Duodenal mucosa (tissue), 2 donors: ENCODE measurements at regions not wholly inside any gene's neighbourhood (a gene's known extent, or its start where the extent isn't known, plus 50 kb on each side); places are given as distances from the start of the nearest gene placed in this dataset.

Experiments used
- H3K27ac ChIP-seq: one replicate; pipeline ENCODE4 v1.7.0; 2013; ENCODE audit warnings: low read depth, low read length
- H3K27me3 ChIP-seq, 2 donors: one replicate each; pipeline ENCODE4 v1.7.0; 2013; ENCODE audit warnings: low read length in 2 of 2, control low read depth in 1 of 2; ENCODE audit not compliant: insufficient read depth in 2 of 2, control insufficient read depth in 1 of 2
- H3K36me3 ChIP-seq, 2 donors: one replicate each; pipeline ENCODE4 v1.7.0; 2013; ENCODE audit warnings: low read length in 2 of 2, control low read depth in 1 of 2; ENCODE audit not compliant: insufficient read depth in 2 of 2, control insufficient read depth in 1 of 2
- H3K4me1 ChIP-seq, 2 donors: one replicate each; pipeline ENCODE4 v1.7.0; 2013; ENCODE audit warnings: low read length in 2 of 2, control low read depth in 1 of 2; ENCODE audit not compliant: insufficient read depth in 2 of 2, control insufficient read depth in 1 of 2
- H3K4me3 ChIP-seq, 2 donors: one replicate each; pipeline ENCODE4 v1.7.0; 2013; ENCODE audit warnings: low read length in 2 of 2, low read depth in 1 of 2
- H3K9ac ChIP-seq, 2 donors: one replicate each; pipeline ENCODE4 v1.7.0; 2013; ENCODE audit warnings: low read length in 2 of 2, low read depth in 1 of 2
- H3K9me3 ChIP-seq, 2 donors: one replicate each; pipeline ENCODE4 v1.7.0; 2013; ENCODE audit warnings: low read length in 2 of 2, control low read depth in 1 of 2; ENCODE audit not compliant: control insufficient read depth in 1 of 2

DNA sequence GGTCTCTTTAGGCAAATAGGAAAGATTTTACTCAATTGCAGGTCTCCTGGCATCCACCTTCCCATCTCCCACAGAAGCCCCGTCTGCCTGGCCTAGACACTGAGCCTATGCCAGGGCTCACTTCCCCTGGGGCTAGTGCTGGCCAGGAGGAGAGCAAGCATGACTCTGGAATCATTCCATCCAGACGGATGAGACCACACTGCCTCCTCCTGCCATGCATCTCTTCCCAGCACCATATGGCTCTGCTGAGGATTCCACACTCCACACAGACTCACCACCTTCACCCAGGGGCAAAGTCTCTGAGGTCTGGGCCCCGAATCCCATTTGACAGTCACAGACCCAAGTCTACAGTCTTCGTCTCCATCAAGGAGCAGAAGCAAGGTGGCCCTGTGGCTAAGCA lies 346.5 kb downstream of the C16orf95 start:
- H3K4me1 ChIP-seq: no peaks in the 10 kb centered on the region
- H3K9ac ChIP-seq: no peak overlapping the region
- no peaks in the 10 kb centered on the region for H3K9me3 ChIP-seq
- H3K27ac ChIP-seq: no peak overlapping the region
- no peak overlapping the region for H3K4me3 ChIP-seq
- H3K36me3 ChIP-seq: no peaks in the 10 kb centered on the region
- H3K27me3 ChIP-seq: no peaks in the 10 kb centered on the region

DNA sequence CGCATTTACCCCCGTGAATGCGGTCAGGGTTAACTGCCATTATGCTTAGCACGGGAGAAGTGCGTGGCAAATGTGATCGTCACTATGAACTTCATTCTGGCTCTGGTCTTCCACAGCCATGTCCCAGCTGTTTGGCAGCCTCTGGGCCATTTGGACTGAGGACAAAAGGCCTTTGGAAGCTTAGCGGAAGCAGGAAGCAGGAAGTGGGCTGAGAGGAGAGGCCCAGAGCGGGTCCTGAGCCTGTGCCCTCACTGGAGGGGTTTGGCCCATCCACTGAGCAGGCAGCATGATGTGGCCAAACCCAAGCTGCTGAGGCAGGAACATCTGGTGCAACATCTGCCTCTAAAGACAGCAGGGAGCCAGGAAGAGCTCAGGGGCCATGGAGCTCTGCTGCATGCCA lies 345.9 kb downstream of the C16orf95 start:
- Histone ChIP-seq H3K36me3 (no peaks in the 10 kb centered on the region), H3K27ac (no peak overlapping the region), H3K9ac (no peak overlapping the region), H3K4me1 (no peaks in the 10 kb centered on the region), H3K9me3 (no peaks in the 10 kb centered on the region), H3K27me3 (no peaks in the 10 kb centered on the region), H3K4me3 (no peak overlapping the region)

DNA sequence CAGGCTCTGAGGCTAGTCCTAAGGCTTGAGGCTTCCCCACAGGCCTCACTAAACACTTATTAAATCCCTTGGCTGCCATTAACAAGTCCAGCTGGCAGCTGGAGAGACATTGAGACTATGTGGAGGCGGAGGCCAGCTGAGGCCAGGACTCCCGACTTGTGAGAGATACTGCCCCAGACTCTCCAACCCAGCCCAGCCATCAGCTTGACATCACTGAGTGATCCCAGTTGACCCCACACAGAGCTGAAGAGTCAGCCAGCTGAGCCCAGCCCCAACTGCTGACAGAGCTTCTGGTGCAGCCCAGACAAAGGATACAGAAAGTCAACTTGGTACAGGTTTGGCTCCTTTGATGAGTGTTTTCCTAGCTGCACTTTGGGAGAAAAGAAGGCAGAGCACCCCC lies 343.1 kb downstream of the C16orf95 start:
- no peak overlapping the region for H3K9ac ChIP-seq

DNA sequence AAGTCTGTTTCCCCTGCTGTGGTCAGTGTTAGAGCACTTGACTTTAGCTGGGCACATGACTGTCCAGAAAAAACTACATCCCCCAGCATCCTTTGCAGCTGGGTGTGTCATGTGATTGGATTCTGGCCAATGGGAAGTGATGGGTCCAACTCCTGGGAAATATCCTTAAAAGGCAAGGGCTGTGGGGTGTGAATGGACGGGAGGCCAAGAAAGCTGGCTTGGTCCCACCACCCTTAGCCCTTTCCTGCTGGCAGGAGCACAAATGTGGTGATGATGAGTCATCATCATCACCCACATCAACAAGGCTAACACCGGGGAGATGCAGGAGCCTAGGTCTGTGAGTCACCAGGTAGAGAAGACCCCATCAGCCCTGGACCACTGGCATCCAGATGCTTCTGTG lies 341.7 kb downstream of the C16orf95 start:
- no peaks in the 10 kb centered on the region for H3K9me3 ChIP-seq
- H3K27ac ChIP-seq: no peak overlapping the region
- no peaks in the 10 kb centered on the region for H3K4me1 ChIP-seq
- H3K4me3 ChIP-seq: no peak overlapping the region
- H3K27me3 ChIP-seq: no peaks in the 10 kb centered on the region
- H3K9ac ChIP-seq: no peak overlapping the region
- H3K36me3 ChIP-seq: no peaks in the 10 kb centered on the region

More for the DNA sequence above, 343.1 kb downstream of the C16orf95 start:
- no peak overlapping the region for H3K4me3 ChIP-seq
- H3K27me3 ChIP-seq: no peaks in the 10 kb centered on the region
- no peaks in the 10 kb centered on the region for H3K36me3 ChIP-seq
- no peak overlapping the region for H3K27ac ChIP-seq
- no peaks in the 10 kb centered on the region for H3K9me3 ChIP-seq
- no peaks in the 10 kb centered on the region for H3K4me1 ChIP-seq

DNA sequence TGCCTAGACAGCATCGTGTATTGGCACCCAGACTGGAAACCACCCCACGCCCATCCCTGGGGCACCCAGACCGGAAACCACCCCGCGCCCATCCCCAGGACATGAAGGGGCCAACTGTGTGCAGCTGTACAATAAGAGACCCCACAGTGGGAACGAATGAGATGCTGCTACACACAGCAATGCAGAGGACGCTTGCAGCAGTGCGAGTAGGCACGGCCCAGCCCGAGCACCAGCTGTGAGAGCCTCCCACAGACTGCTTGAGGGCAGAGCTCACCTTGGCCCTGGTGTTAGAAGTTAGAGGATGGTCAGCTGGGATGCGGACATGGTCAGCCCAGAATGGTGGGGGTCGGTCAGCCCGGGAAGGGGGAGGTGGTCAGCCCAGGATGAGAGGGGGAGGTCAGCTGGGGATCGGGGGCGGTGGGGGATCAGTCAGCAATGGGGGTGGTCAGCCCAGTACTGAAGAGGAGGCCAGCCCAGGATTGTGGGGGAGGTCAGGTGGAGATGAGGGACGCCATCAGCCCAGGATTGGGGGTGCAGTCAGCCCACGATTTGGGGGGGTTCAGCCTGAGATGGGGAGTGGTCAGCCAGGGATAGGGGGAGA lies 340.0 kb downstream of the C16orf95 start:
- Histone ChIP-seq H3K4me1 (no peaks in the 10 kb centered on the region), H3K4me3 (no peak overlapping the region), H3K9ac (no peak overlapping the region), H3K36me3 (no peaks in the 10 kb centered on the region), H3K27me3 (no peaks in the 10 kb centered on the region), H3K9me3 (no peaks in the 10 kb centered on the region), H3K27ac (no peak overlapping the region)

GRCh38 chr16:86978445-86979030 lies 338.7 kb downstream of the C16orf95 start:
- no peaks in the 10 kb centered on the region for H3K9me3 ChIP-seq
- no peak overlapping the region for H3K4me3 ChIP-seq
- H3K4me1 ChIP-seq: no peaks in the 10 kb centered on the region
- no peak overlapping the region for H3K9ac ChIP-seq
- H3K36me3 ChIP-seq: no peaks in the 10 kb centered on the region
- no peak overlapping the region for H3K27ac ChIP-seq
- no peaks in the 10 kb centered on the region for H3K27me3 ChIP-seq

DNA sequence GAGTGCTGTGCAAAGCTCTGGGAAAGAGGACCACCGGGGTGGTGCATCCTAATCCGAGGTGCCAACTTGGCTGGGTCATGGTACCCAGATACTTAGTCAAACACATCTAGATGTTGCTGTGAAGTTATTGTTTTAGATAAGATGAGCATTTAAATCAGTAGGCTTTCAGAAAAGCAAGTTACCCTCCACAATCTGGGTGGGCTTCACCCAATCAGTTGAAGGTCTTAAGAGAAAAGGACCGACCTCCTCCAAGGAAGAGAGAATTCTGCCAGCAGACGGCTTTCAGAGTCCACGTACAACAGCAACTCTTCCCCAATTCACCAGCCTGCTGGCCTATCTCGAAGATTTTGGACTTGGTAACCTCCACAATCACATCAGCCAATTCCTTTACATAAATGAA lies 338.1 kb downstream of the C16orf95 start:
- Histone ChIP-seq H3K4me3 (no peak overlapping the region), H3K4me1 (no peaks in the 10 kb centered on the region), H3K9ac (no peak overlapping the region), H3K9me3 (no peaks in the 10 kb centered on the region), H3K36me3 (no peaks in the 10 kb centered on the region), H3K27me3 (no peaks in the 10 kb centered on the region), H3K27ac (no peak overlapping the region)

DNA sequence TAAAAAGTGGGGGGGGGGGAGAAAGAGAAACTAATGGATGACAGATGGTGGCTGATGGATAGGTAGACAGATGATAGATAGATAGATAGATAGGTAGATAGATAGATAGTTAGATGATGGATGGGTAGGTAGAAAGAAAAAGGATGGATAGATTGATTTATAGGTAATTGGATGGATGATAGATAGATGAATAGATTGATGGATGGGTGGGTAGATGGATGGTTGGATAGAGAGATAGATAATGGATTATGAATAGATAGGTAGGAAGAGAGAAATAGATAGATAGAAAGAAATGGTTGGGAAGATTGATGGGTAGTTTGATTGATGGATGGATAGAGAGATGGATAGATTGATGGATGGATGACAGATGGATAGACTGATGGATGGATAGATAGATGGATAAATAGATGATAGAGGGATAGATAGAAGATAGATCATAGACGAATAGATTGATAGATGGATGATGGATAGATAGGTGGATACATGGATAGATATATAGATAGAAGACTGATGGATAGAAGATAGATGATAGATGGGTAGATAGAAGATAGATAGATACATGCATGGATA lies 337.1 kb downstream of the C16orf95 start:
- Histone ChIP-seq H3K36me3 (no peaks in the 10 kb centered on the region), H3K9me3 (no peaks in the 10 kb centered on the region), H3K4me3 (no peak overlapping the region), H3K27me3 (no peaks in the 10 kb centered on the region), H3K9ac (no peak overlapping the region), H3K4me1 (no peaks in the 10 kb centered on the region), H3K27ac (no peak overlapping the region)

- Histone ChIP-seq H3K9ac (no peak overlapping the region), H3K27me3 (no peaks in the 10 kb centered on the region), H3K4me3 (no peak overlapping the region), H3K36me3 (no peaks in the 10 kb centered on the region), H3K4me1 (no peaks in the 10 kb centered on the region), H3K9me3 (no peaks in the 10 kb centered on the region), H3K27ac (no peak overlapping the region)
Observed at GRCh38 chr16:86980644-86981043, 336.5 kb downstream of the C16orf95 start.

DNA sequence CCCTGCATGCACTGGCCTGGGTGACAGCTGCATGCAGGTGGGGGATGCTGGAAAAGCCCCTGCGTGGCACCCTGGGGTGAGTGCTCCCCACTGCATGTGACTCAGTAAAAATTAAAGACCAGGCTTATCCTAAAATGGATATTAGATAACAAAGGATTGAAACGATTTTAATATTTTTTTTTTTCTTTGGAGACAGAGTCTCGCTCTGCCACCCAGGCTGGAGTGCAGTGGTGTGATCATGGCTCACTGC lies 334.9 kb downstream of the C16orf95 start:
- H3K4me1 ChIP-seq: no peaks in the 10 kb centered on the region
- H3K9me3 ChIP-seq: no peaks in the 10 kb centered on the region
- no peaks in the 10 kb centered on the region for H3K27me3 ChIP-seq
- no peak overlapping the region for H3K4me3 ChIP-seq
- H3K9ac ChIP-seq: no peak overlapping the region
- H3K36me3 ChIP-seq: no peaks in the 10 kb centered on the region
- H3K27ac ChIP-seq: no peak overlapping the region
